ENCODE measurements at regions not wholly inside any gene's neighbourhood (a gene's known extent, or its start where the extent isn't known, plus 50 kb on each side); places are given as distances from the start of the nearest gene placed in this dataset.

- TF ChIP-seq EZH2 (IDR thresholded peaks at IDR 0.05; ENCODE audit: borderline replicate concordance, low read length) (no peak), CTCF (IDR thresholded peaks at IDR 0.05; ENCODE audit: low read length) (no peak)
Observed at GRCh38 chr6:95127261-95127660, 450.1 kb upstream of the MANEA start.
